NT2/D1 (cell line): ENCODE measurements at regions not wholly inside any gene's neighbourhood (a gene's known extent, or its start where the extent isn't known, plus 50 kb on each side); places are given as distances from the start of the nearest gene placed in this dataset.

ENCODE experiments used
- DNase-seq: peaks from one replicate; pipeline ENCODE4 v3.0.0-alpha.2; 2011; ENCODE audit warnings: low read depth, low spot score
- H3K27me3 ChIP-seq: 2 replicates; pipeline ENCODE4 v1.6.0; 2011; ENCODE audit warnings: mild to moderate bottlenecking; ENCODE audit not compliant: insufficient read length, insufficient read depth
- H3K36me3 ChIP-seq: 2 replicates; pipeline ENCODE4 v1.6.1; 2011; ENCODE audit warnings: mild to moderate bottlenecking, low read length, mixed read lengths; ENCODE audit not compliant: insufficient read depth, insufficient read length
- H3K4me1 ChIP-seq: 2 replicates; pipeline ENCODE4 v1.5.1; 2011; ENCODE audit not compliant: insufficient read depth, insufficient read length
- H3K4me3 ChIP-seq: 2 replicates; pipeline ENCODE4 v1.5.1; 2011; ENCODE audit warnings: low read depth; ENCODE audit not compliant: insufficient read length
- H3K9ac ChIP-seq: 2 replicates; pipeline ENCODE4 v1.6.0; 2011; ENCODE audit warnings: low read depth; ENCODE audit not compliant: insufficient read length
- H3K9me3 ChIP-seq: 2 replicates; pipeline ENCODE4 v1.5.1; 2011; ENCODE audit warnings: mild to moderate bottlenecking, low read length; ENCODE audit not compliant: insufficient read depth
- SUZ12 ChIP-seq: IDR thresholded peaks from 2 replicates; pipeline ENCODE4 v1.6.1; 2011; ENCODE audit not compliant: insufficient read length, insufficient read depth; ENCODE audit errors: extremely low read depth
- YY1 ChIP-seq: IDR thresholded peaks from 2 replicates; pipeline ENCODE4 v1.6.1; 2011; ENCODE audit not compliant: insufficient read length, insufficient read depth
- ZNF274 ChIP-seq: IDR thresholded peaks from 2 replicates; pipeline ENCODE4 v1.6.1; 2011; ENCODE audit warnings: mild to moderate bottlenecking, low read depth, low read length

DNA sequence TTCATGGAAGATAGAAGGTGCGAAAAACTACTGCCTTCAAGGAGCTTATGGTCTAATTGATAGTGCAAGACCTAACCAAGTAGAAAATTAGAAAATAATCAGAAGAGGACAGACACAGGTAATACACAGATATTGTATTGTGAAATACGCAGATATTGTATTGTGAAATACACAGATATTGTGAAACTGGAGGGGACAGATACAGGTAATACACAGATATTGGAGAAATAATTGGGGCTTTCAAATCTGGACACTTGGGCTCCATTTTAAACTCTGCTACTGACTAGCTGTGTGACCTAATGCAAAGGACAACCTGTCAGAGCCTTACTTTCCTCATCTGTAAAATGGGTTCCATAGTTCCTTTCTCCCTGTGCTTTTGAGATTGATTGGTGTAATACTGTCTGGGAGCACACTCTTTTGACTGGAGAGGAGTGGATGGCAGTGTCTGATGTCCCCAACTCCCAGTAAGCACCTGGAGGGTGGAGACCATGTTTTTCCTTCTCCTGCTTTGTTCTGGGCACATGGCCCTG is 272.8 kb downstream of the TLE3 start:
- H3K9ac ChIP-seq, result no peak overlapping the region
- H3K4me3 ChIP-seq, result no peak overlapping the region
- DNase-seq, result no peak
- H3K27me3 ChIP-seq, result peaks cover 9% of the 10 kb centered on the region
- peaks cover 19% of the 10 kb centered on the region for H3K4me1 ChIP-seq
- H3K36me3 ChIP-seq, result no peaks in the 10 kb centered on the region
- H3K9me3 ChIP-seq, result no peaks in the 10 kb centered on the region; the same call in 1 of the 2 replicates
- TF ChIP-seq SUZ12 (no peak), ZNF274 (no peak), YY1 (no peak)

GRCh38 chr15:69825941-69826818 is 271.5 kb downstream of the TLE3 start:
- TF ChIP-seq YY1 (no peak), SUZ12 (no peak)
- no peak for DNase-seq
- peaks cover 18% of the 10 kb centered on the region for H3K4me1 ChIP-seq
- no peak overlapping the region for H3K9ac ChIP-seq
- H3K27me3 ChIP-seq, result peaks cover 9% of the 10 kb centered on the region
- no peaks in the 10 kb centered on the region for H3K36me3 ChIP-seq
- H3K9me3 ChIP-seq, result no peaks in the 10 kb centered on the region; the same call in 1 of the 2 replicates
- no peak overlapping the region for H3K4me3 ChIP-seq

GRCh38 chr15:69826819-69827175 is 270.9 kb downstream of the TLE3 start:
- Histone ChIP-seq H3K36me3 (no peaks in the 10 kb centered on the region), H3K4me3 (no peak overlapping the region)
- TF ChIP-seq YY1 (no peak), SUZ12 (no peak), ZNF274 (no peak)

GRCh38 chr15:69827751-69828150 is 270.0 kb downstream of the TLE3 start:
- Histone ChIP-seq H3K9ac (no peak overlapping the region), H3K4me3 (no peak overlapping the region)
- TF ChIP-seq ZNF274 (no peak), SUZ12 (no peak), YY1 (no peak)

More at GRCh38 chr15:69826819-69827175, 270.9 kb downstream of the TLE3 start:
- DNase-seq, result no peak
- peaks cover 13% of the 10 kb centered on the region for H3K4me1 ChIP-seq
- H3K9me3 ChIP-seq, result no peaks in the 10 kb centered on the region
- no peak overlapping the region for H3K9ac ChIP-seq
- peaks cover 5% of the 10 kb centered on the region for H3K27me3 ChIP-seq

GRCh38 chr15:69828181-69828828 is 269.4 kb downstream of the TLE3 start:
- Histone ChIP-seq H3K4me3 (no peak overlapping the region), H3K27me3 (no peaks in the 10 kb centered on the region), H3K36me3 (no peaks in the 10 kb centered on the region), H3K9ac (no peak overlapping the region), H3K4me1 (peaks cover 13% of the 10 kb centered on the region), H3K9me3 (no peaks in the 10 kb centered on the region)
- no peak for DNase-seq
- TF ChIP-seq YY1 (no peak), ZNF274 (no peak), SUZ12 (no peak)

More at GRCh38 chr15:69827751-69828150, 270.0 kb downstream of the TLE3 start:
- H3K27me3 ChIP-seq, result peaks cover 4% of the 10 kb centered on the region
- DNase-seq, result no peak
- H3K4me1 ChIP-seq, result peaks cover 13% of the 10 kb centered on the region
- no peaks in the 10 kb centered on the region for H3K9me3 ChIP-seq
- no peaks in the 10 kb centered on the region for H3K36me3 ChIP-seq

GRCh38 chr15:69829974-69830373 is 267.7 kb downstream of the TLE3 start:
- Histone ChIP-seq H3K9ac (no peak overlapping the region), H3K9me3 (no peaks in the 10 kb centered on the region), H3K4me1 (peaks cover 17% of the 10 kb centered on the region), H3K27me3 (no peaks in the 10 kb centered on the region), H3K4me3 (no peak overlapping the region), H3K36me3 (no peaks in the 10 kb centered on the region)
- DNase-seq, result no peak
- TF ChIP-seq ZNF274 (no peak), SUZ12 (no peak), YY1 (no peak)

DNA sequence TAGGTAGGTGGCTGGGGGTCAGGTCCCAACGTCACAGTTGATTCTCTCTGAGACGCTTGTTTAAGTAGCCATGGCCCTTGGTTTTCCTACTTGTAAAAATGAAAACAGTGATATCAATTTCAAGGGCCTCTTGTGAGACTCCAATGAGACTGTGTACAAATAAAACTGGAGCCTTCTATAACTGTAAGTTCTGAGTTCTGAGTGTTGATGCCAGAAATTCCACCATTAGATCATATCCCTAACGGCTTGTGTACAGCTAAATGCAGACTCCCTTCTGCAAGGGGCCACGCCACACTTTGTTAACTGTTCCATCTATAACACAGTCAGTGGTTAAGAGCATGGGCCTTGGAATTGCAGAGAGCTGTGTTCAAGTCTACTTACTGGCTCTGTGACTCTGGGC is 267.3 kb downstream of the TLE3 start:
- TF ChIP-seq SUZ12, result no peak
- TF ChIP-seq YY1, result no peak
- TF ChIP-seq ZNF274, result no peak
- H3K27me3 ChIP-seq, result no peaks in the 10 kb centered on the region

More for the DNA sequence above, 267.3 kb downstream of the TLE3 start:
- H3K4me1 ChIP-seq, result peaks cover 19% of the 10 kb centered on the region
- H3K36me3 ChIP-seq, result no peaks in the 10 kb centered on the region
- H3K4me3 ChIP-seq, result no peak overlapping the region
- no peak for DNase-seq
- no peaks in the 10 kb centered on the region for H3K9me3 ChIP-seq
- no peak overlapping the region for H3K9ac ChIP-seq
